HCT116 (cell line): ENCODE measurements at regions not wholly inside any gene's neighbourhood (a gene's known extent, or its start where the extent isn't known, plus 50 kb on each side); places are given as distances from the start of the nearest gene placed in this dataset.
"Not testable (repeated sequence)": the region's sequence is repeated elsewhere in the genome, so short reads cannot be mapped to it uniquely, and the experiment has no call there.

Experiments
- CBX3 ChIP-seq: IDR thresholded peaks from 2 replicates; pipeline ENCODE4 v1.6.1; 2012; ENCODE audit warnings: low read depth
- CEBPB ChIP-seq: IDR thresholded peaks from 2 replicates; pipeline ENCODE4 v1.6.1; 2012; ENCODE audit warnings: low read depth
- EZH2 ChIP-seq: fragments of 200-600 bp; sonication (generic); IDR thresholded peaks from 2 replicates; pipeline ENCODE4 v1.6.1; 2017; ENCODE audit warnings: antibody characterized with exemption, mixed run types
- EZH2phosphoT487 ChIP-seq: fragments of 200-600 bp; IDR thresholded peaks from 2 replicates; pipeline ENCODE4 v1.6.1; 2018; ENCODE audit warnings: antibody characterized with exemption, borderline replicate concordance
- JUND ChIP-seq: IDR thresholded peaks from 2 replicates; pipeline ENCODE4 v1.6.1; 2012
- POLR2A ChIP-seq: IDR thresholded peaks from 2 replicates; pipeline ENCODE4 v1.7.0; 2011; ENCODE audit warnings: borderline replicate concordance; ENCODE audit not compliant: insufficient read depth, insufficient read length; ENCODE audit errors: extremely low read depth
- POLR2AphosphoS5 ChIP-seq: IDR thresholded peaks from 2 replicates; pipeline ENCODE4 v1.6.1; 2011; ENCODE audit warnings: mild to moderate bottlenecking, low read depth, low read length, moderate library complexity
- RAD21 ChIP-seq: IDR thresholded peaks from 2 replicates; pipeline ENCODE4 v1.6.1; 2012; ENCODE audit warnings: low read depth, mild to moderate bottlenecking
- SP1 ChIP-seq: IDR thresholded peaks from 2 replicates; pipeline ENCODE4 v1.6.1; 2012; ENCODE audit warnings: low read depth
- ZFX ChIP-seq: fragments of 450-650 bp; IDR thresholded peaks from 2 replicates; pipeline ENCODE4 v1.6.1; 2017
- TF ChIP-seq, protein P1 (sequence below), 3 experiments: fragments of 200-600 bp in 1 of 3; sonication (generic) in 1 of 3; IDR thresholded peaks in 2 of 3; conservative IDR thresholded peaks in 1 of 3; 2 replicates each; pipeline ENCODE4 v1.5.1; 2012 to 2017; ENCODE audit warnings: low read depth in 2 of 3, low read length in 2 of 3, antibody characterized with exemption in 1 of 3, borderline replicate concordance in 1 of 3, control low read depth in 1 of 3, mild to moderate bottlenecking in 1 of 3, mixed read lengths in 1 of 3, mixed run types in 1 of 3, moderate library complexity in 1 of 3; ENCODE audit not compliant: insufficient read depth in 1 of 3
- TF ChIP-seq, protein P2 (sequence below): IDR thresholded peaks from 2 replicates; pipeline ENCODE4 v1.6.1; 2012
- TF ChIP-seq, protein P3 (sequence below): IDR thresholded peaks from 2 replicates; pipeline ENCODE4 v1.6.1; 2012
- TF ChIP-seq, protein P4 (sequence below): IDR thresholded peaks from 2 replicates; pipeline ENCODE4 v1.6.1; 2012; ENCODE audit warnings: low read depth

DNA sequence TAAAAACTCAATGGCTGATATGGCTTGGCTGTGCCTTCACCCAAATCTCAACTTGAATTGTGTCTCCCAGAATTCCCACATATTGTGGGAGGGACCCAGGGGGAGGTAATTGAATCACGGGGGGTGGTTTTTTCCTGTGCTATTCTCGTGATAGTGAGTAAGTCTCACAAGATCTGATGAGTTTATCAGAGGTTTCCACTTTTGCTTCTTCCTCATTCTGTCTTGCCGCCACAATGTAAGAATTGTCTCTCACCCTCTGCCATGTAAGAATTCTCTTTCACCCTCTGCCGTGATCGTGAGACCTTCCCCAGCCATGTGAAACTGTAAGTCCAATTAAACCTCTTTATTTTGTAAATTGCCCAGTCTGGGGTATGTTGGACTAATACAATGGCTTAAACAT, 115.6 kb upstream of the MTPN start:
- not testable (repeated sequence) for TF ChIP-seq ZFX, POLR2AphosphoS5, EZH2, EZH2phosphoT487, JUND, POLR2A, SP1, RAD21, CBX3, CEBPB
- TF ChIP-seq, protein P1, sequence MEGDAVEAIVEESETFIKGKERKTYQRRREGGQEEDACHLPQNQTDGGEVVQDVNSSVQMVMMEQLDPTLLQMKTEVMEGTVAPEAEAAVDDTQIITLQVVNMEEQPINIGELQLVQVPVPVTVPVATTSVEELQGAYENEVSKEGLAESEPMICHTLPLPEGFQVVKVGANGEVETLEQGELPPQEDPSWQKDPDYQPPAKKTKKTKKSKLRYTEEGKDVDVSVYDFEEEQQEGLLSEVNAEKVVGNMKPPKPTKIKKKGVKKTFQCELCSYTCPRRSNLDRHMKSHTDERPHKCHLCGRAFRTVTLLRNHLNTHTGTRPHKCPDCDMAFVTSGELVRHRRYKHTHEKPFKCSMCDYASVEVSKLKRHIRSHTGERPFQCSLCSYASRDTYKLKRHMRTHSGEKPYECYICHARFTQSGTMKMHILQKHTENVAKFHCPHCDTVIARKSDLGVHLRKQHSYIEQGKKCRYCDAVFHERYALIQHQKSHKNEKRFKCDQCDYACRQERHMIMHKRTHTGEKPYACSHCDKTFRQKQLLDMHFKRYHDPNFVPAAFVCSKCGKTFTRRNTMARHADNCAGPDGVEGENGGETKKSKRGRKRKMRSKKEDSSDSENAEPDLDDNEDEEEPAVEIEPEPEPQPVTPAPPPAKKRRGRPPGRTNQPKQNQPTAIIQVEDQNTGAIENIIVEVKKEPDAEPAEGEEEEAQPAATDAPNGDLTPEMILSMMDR (IDR thresholded peaks at IDR 0.05 in 2 of 3, conservative IDR thresholded peaks at IDR 0.05 in 1 of 3; ENCODE audit: borderline replicate concordance in 1 of 3, insufficient read depth in 1 of 3, low read depth in 2 of 3, low read length in 2 of 3) = not testable (repeated sequence)
- TF ChIP-seq, protein P2, sequence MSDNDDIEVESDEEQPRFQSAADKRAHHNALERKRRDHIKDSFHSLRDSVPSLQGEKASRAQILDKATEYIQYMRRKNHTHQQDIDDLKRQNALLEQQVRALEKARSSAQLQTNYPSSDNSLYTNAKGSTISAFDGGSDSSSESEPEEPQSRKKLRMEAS = not testable (repeated sequence)
- TF ChIP-seq, protein P3, sequence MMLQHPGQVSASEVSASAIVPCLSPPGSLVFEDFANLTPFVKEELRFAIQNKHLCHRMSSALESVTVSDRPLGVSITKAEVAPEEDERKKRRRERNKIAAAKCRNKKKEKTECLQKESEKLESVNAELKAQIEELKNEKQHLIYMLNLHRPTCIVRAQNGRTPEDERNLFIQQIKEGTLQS = not testable (repeated sequence)
- TF ChIP-seq, protein P4, sequence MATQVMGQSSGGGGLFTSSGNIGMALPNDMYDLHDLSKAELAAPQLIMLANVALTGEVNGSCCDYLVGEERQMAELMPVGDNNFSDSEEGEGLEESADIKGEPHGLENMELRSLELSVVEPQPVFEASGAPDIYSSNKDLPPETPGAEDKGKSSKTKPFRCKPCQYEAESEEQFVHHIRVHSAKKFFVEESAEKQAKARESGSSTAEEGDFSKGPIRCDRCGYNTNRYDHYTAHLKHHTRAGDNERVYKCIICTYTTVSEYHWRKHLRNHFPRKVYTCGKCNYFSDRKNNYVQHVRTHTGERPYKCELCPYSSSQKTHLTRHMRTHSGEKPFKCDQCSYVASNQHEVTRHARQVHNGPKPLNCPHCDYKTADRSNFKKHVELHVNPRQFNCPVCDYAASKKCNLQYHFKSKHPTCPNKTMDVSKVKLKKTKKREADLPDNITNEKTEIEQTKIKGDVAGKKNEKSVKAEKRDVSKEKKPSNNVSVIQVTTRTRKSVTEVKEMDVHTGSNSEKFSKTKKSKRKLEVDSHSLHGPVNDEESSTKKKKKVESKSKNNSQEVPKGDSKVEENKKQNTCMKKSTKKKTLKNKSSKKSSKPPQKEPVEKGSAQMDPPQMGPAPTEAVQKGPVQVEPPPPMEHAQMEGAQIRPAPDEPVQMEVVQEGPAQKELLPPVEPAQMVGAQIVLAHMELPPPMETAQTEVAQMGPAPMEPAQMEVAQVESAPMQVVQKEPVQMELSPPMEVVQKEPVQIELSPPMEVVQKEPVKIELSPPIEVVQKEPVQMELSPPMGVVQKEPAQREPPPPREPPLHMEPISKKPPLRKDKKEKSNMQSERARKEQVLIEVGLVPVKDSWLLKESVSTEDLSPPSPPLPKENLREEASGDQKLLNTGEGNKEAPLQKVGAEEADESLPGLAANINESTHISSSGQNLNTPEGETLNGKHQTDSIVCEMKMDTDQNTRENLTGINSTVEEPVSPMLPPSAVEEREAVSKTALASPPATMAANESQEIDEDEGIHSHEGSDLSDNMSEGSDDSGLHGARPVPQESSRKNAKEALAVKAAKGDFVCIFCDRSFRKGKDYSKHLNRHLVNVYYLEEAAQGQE = not testable (repeated sequence)
